ENCODE measurements at regions not wholly inside any gene's neighbourhood (a gene's known extent, or its start where the extent isn't known, plus 50 kb on each side); places are given as distances from the start of the nearest gene placed in this dataset.

- no peak for TF ChIP-seq CTCF (IDR thresholded peaks at IDR 0.05)
- TF ChIP-seq POLR2AphosphoS5 (IDR thresholded peaks at IDR 0.05; ENCODE audit: low read depth, low read length), result no peak
Measured at GRCh38 chr2:236501026-236501425, 68.6 kb upstream of the ACKR3 start.
